HFF-Myc (cell line): ENCODE measurements at regions not wholly inside any gene's neighbourhood (a gene's known extent, or its start where the extent isn't known, plus 50 kb on each side); places are given as distances from the start of the nearest gene placed in this dataset.

Experiments
- DNase-seq: peaks from one replicate; pipeline ENCODE4 v3.0.0-alpha.2; 2011; ENCODE audit warnings: low read depth; ENCODE audit errors: extremely low read depth
- H3K4me3 ChIP-seq: replicated peaks from 2 replicates; pipeline ENCODE4 v1.5.1; 2011; ENCODE audit warnings: low read depth, mild to moderate bottlenecking, control low read depth, low read length
- TF ChIP-seq, protein P1 (sequence below): IDR thresholded peaks from 2 replicates; pipeline ENCODE4 v1.5.1; 2012; ENCODE audit warnings: mild to moderate bottlenecking, low read depth, low read length, control low read depth; ENCODE audit errors: missing control alignments

GRCh38 chr1:234970401-234970730, 158.3 kb downstream of the TOMM20 start:
- peak; percentile 59 for DNase-seq
- peak overlapping the region; percentile 2 for H3K4me3 ChIP-seq
- TF ChIP-seq, protein P1, sequence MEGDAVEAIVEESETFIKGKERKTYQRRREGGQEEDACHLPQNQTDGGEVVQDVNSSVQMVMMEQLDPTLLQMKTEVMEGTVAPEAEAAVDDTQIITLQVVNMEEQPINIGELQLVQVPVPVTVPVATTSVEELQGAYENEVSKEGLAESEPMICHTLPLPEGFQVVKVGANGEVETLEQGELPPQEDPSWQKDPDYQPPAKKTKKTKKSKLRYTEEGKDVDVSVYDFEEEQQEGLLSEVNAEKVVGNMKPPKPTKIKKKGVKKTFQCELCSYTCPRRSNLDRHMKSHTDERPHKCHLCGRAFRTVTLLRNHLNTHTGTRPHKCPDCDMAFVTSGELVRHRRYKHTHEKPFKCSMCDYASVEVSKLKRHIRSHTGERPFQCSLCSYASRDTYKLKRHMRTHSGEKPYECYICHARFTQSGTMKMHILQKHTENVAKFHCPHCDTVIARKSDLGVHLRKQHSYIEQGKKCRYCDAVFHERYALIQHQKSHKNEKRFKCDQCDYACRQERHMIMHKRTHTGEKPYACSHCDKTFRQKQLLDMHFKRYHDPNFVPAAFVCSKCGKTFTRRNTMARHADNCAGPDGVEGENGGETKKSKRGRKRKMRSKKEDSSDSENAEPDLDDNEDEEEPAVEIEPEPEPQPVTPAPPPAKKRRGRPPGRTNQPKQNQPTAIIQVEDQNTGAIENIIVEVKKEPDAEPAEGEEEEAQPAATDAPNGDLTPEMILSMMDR: no peak

GRCh38 chr1:234969581-234970400, 158.8 kb downstream of the TOMM20 start:
- TF ChIP-seq, protein P1: no peak
- DNase-seq: peak; percentile 73
- peak overlapping the region; percentile 2 for H3K4me3 ChIP-seq

GRCh38 chr1:234969011-234969441, 159.6 kb downstream of the TOMM20 start:
- no peak overlapping the region for H3K4me3 ChIP-seq
- TF ChIP-seq, protein P1: no peak
- no peak for DNase-seq

DNA sequence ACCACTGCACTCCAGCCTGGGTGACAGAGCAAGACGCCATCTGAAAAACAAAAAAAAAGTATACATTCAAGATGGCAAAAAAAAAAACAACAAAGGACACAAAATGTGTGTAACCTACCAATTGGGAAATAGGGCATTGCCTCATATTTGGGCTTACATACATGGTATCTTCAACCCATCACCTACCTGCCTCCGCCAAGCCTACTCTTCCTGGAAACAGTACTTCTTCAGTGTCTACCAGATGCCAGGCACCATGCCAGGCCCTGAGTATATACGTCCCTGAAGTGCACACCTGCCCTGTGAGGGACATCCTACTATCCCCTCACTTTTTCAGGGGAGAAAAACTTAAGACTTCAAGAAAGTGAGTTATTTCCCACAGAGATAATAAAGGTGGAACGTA, 160.2 kb downstream of the TOMM20 start:
- TF ChIP-seq, protein P1: no peak
- H3K4me3 ChIP-seq: no peak overlapping the region
- DNase-seq: no peak

DNA sequence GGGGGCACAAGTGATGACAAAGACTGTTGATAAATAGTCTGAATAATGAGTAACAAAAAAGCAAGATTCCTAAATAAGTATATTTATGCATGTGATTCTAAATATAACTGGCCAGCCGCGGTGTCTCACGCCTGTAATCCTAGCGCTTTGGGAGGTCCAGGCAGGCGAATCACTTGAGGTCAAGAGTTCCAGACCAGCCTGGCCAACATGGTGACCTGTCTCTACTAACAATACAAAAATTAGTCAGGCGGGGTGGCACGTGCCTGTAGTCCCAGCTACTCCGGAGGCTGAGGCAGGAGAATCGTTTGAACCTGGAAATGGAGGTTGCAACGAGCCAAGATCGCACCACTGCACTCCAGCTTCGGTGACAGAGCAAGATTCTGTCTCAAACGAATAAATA, 161.5 kb downstream of the TOMM20 start:
- no peak for DNase-seq
- H3K4me3 ChIP-seq: no peak overlapping the region
- TF ChIP-seq, protein P1: no peak

- H3K4me3 ChIP-seq: no peak overlapping the region
- TF ChIP-seq, protein P1: no peak
- DNase-seq: no peak
Observed at GRCh38 chr1:234965111-234965510, 163.5 kb downstream of the TOMM20 start.
